Stimulated activated CD8-positive, alpha-beta memory T cell treated with anti-CD3 and anti-CD28 coated beads, Interleukin-15, amount 100 ng/mL, for 4 hours (primary cell): ENCODE measurements at regions not wholly inside any gene's neighbourhood (a gene's known extent, or its start where the extent isn't known, plus 50 kb on each side); places are given as distances from the start of the nearest gene placed in this dataset.

Experiments
- DNase-seq, 2 donors: peaks; one replicate each; pipeline ENCODE4 v3.0.0-alpha.2; 2020; ENCODE audit warnings: low read depth in 2 of 2

DNA sequence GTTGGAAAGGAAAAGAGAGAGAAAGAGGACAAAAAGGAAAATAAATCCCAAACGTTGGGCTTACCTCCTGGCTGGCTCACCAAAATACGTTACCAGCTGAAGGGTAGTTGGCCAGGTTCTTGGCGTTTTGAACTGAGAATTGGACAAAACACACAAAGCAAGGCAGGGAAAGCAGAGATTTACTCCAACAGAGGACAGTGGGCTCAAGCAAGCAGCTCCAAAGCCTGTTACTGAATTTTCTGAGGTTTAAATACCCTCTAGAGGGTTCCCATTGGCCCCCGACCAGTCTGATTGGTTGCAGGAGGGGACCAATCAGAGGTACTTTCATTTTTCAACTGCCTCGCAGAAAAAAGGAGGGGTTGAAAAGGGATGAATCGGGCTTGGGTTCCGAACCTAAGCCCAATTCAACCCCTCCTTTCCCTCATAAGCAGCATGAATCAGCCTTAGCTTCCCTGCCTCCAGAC is 55.6 kb upstream of the ALOX12 start:
- DNase-seq, result no peak

DNA sequence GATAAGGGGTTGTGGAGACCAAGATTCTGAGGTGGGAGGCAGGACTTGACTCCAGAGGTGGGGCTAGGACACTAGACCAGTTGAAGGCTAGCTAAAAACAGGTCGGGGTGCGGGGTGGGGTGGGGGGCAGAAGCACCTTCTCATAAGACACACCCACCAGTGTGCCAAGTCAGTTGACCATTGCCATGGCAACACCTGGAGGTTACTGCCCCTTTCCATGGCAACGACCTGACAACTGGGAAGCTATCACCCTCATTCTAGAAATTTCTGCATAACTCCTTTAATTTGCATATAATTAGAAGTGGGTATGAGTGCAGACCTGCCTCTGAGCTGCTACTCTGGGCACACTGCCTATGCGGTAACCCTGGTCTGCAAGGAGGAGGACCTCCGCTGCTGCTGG is 53.9 kb upstream of the ALOX12 start:
- no peak for DNase-seq

DNA sequence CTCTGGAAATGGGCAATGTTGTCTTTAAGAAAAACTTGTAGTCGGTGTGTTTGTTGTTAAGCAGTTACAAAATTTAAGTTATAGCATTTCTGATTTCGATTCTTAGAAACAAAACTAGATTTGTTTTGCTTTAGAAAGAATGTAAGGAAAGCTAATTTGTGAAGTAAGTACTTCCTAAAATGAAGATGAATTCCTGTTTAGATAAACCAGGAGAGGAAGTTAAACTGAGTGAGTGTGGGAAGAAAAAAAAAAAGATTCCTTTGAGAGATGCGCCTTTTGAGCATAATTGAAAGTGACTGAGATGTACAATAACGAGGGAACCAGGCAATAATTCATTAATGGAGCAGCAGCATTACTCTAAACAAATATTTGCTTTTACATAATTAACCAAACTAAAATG is 52.4 kb upstream of the ALOX12 start:
- DNase-seq, result no peak
